ENCODE measurements at regions not wholly inside any gene's neighbourhood (a gene's known extent, or its start where the extent isn't known, plus 50 kb on each side); places are given as distances from the start of the nearest gene placed in this dataset.

GRCh38 chr6:132045877-132046276, 94.7 kb upstream of the CCN2 start:
- ChIA-PET CTCF (no interaction called here), POLR2A (no interaction called here)
- peaks cover 5% of the 10 kb centered on the region for H3K4me1 Mint-ChIP-seq (ENCODE audit: insufficient read depth, unreplicated experiment)
- no peaks in the 10 kb centered on the region for H3K36me3 Mint-ChIP-seq (ENCODE audit: insufficient read depth, unreplicated experiment)
- intact Hi-C loops (cut with micrococcal nuclease), result no loop called here
- no peak overlapping the region for H3K27ac Mint-ChIP-seq (ENCODE audit: low read depth, unreplicated experiment)
- H3K27me3 Mint-ChIP-seq (ENCODE audit: insufficient read depth, unreplicated experiment), result no peaks in the 10 kb centered on the region
- no peak for TF ChIP-seq CTCF (IDR thresholded peaks at IDR 0.05; ENCODE audit: unreplicated experiment)
- H3K9me3 Mint-ChIP-seq (ENCODE audit: unreplicated experiment), result no peaks in the 10 kb centered on the region
- no TSS peak for BruUV-seq (replicated peaks)
- H3K4me3 Mint-ChIP-seq (ENCODE audit: unreplicated experiment), result no peak overlapping the region
- DNase-seq (ENCODE audit: unreplicated experiment), result no peak

- CTCF ChIA-PET, result no interaction called here
- H3K4me3 Mint-ChIP-seq (ENCODE audit: unreplicated experiment), result no peak overlapping the region
- H3K27ac Mint-ChIP-seq (ENCODE audit: low read depth, unreplicated experiment), result no peak overlapping the region
- no peaks in the 10 kb centered on the region for H3K9me3 Mint-ChIP-seq (ENCODE audit: unreplicated experiment)
- peaks cover 5% of the 10 kb centered on the region for H3K4me1 Mint-ChIP-seq (ENCODE audit: insufficient read depth, unreplicated experiment)
- no TSS peak for BruUV-seq (replicated peaks)
- intact Hi-C loops (cut with micrococcal nuclease), result no loop called here
- no peak for TF ChIP-seq CTCF (IDR thresholded peaks at IDR 0.05; ENCODE audit: unreplicated experiment)
- no peaks in the 10 kb centered on the region for H3K27me3 Mint-ChIP-seq (ENCODE audit: insufficient read depth, unreplicated experiment)
- POLR2A ChIA-PET, result no interaction called here
- H3K36me3 Mint-ChIP-seq (ENCODE audit: insufficient read depth, unreplicated experiment), result no peaks in the 10 kb centered on the region
- DNase-seq (ENCODE audit: unreplicated experiment), result no peak
These were observed 92.0 kb upstream of the CCN2 start for GRCh38 chr6:132043148-132043547.

GRCh38 chr6:132041706-132042105, 90.5 kb upstream of the CCN2 start:
- intact Hi-C loops (cut with micrococcal nuclease), result no loop called here
- ChIA-PET CTCF (interaction anchor here (0.7 to 1.2 kb wide), 2 partner anchors 10 to 93 kb away, joined by 3 to 4 read pairs; no protein-coding TSS in a partner anchor), POLR2A (interaction anchor here (0.9 kb wide), 1 partner anchor 12 kb away, joined by 3 read pairs; no protein-coding TSS in a partner anchor)
- BruUV-seq (replicated peaks), result no TSS peak
- Mint-ChIP-seq H3K36me3 (ENCODE audit: insufficient read depth, unreplicated experiment) (no peaks in the 10 kb centered on the region), H3K4me1 (ENCODE audit: insufficient read depth, unreplicated experiment) (peaks cover 6% of the 10 kb centered on the region), H3K27me3 (ENCODE audit: insufficient read depth, unreplicated experiment) (no peaks in the 10 kb centered on the region), H3K9me3 (ENCODE audit: unreplicated experiment) (no peaks in the 10 kb centered on the region), H3K4me3 (ENCODE audit: unreplicated experiment) (no peak overlapping the region), H3K27ac (ENCODE audit: low read depth, unreplicated experiment) (no peak overlapping the region)
- DNase-seq (ENCODE audit: unreplicated experiment), result no peak
- TF ChIP-seq CTCF (IDR thresholded peaks at IDR 0.05; ENCODE audit: unreplicated experiment), result no peak

GRCh38 chr6:132028029-132028428, 76.9 kb upstream of the CCN2 start:
- H3K9me3 Mint-ChIP-seq (ENCODE audit: unreplicated experiment), result no peaks in the 10 kb centered on the region
- TF ChIP-seq CTCF (IDR thresholded peaks at IDR 0.05; ENCODE audit: unreplicated experiment), result no peak
- H3K4me1 Mint-ChIP-seq (ENCODE audit: insufficient read depth, unreplicated experiment), result no peaks in the 10 kb centered on the region
- intact Hi-C loops (cut with micrococcal nuclease), result no loop called here
- H3K36me3 Mint-ChIP-seq (ENCODE audit: insufficient read depth, unreplicated experiment), result no peaks in the 10 kb centered on the region
- no peak for DNase-seq (ENCODE audit: unreplicated experiment)
- no peak overlapping the region for H3K4me3 Mint-ChIP-seq (ENCODE audit: unreplicated experiment)
- ChIA-PET CTCF (no interaction called here), POLR2A (no interaction called here)
- no peaks in the 10 kb centered on the region for H3K27me3 Mint-ChIP-seq (ENCODE audit: insufficient read depth, unreplicated experiment)
- no peak overlapping the region for H3K27ac Mint-ChIP-seq (ENCODE audit: low read depth, unreplicated experiment)
- BruUV-seq (replicated peaks), result no TSS peak
